Mucosa of descending colon (tissue), 3 donors: ENCODE measurements at regions not wholly inside any gene's neighbourhood (a gene's known extent, or its start where the extent isn't known, plus 50 kb on each side); places are given as distances from the start of the nearest gene placed in this dataset.

Source experiments
- ATAC-seq: fragments of 200-7000 bp; cut with Tn5 transposase; one replicate; pipeline ENCODE4 v1.9.1; 2020; ENCODE audit warnings: mild to moderate bottlenecking, moderate library complexity
- DNase-seq, 3 donors: peaks; one replicate each; pipeline ENCODE4 v3.0.0-alpha.2; 2020
- H3K36me3 ChIP-seq: fragments of 200-600 bp; one replicate; pipeline ENCODE4 v1.8.0; 2021; ENCODE audit warnings: low read depth, mild to moderate bottlenecking
- H3K4me1 ChIP-seq: fragments of 200-600 bp; one replicate; pipeline ENCODE4 v1.8.0; 2021; ENCODE audit warnings: low read depth, mild to moderate bottlenecking
- H3K4me3 ChIP-seq: fragments of 200-600 bp; one replicate; pipeline ENCODE4 v1.8.0; 2021; ENCODE audit warnings: mild to moderate bottlenecking
- H3K9me3 ChIP-seq: fragments of 200-600 bp; one replicate; pipeline ENCODE4 v1.8.0; 2021; ENCODE audit warnings: mild to moderate bottlenecking
- intact Hi-C, 2 donors: fragments of 100-400 bp; cut with DNase I in 1 of 2; cut with micrococcal nuclease in 1 of 2; formaldehyde crosslinking; loops; one replicate each; pipeline versions ENCODE4 v1.11.0 to v1.11.1; 2022; cut with DNase I, micrococcal nuclease
- TF ChIP-seq, protein P1 (sequence below): fragments of 200-600 bp; IDR thresholded peaks from one replicate; pipeline ENCODE4 v1.8.0; 2022; ENCODE audit warnings: antibody characterized with exemption, mild to moderate bottlenecking
- donor health status: DM: no; HTN: no; CAD: no; lungs with moderate emphysema.
- donor health status: DM: no; HTN: no; CAD: no.
- donor health status: DM: no; HTN: yes; CAD: no.

DNA sequence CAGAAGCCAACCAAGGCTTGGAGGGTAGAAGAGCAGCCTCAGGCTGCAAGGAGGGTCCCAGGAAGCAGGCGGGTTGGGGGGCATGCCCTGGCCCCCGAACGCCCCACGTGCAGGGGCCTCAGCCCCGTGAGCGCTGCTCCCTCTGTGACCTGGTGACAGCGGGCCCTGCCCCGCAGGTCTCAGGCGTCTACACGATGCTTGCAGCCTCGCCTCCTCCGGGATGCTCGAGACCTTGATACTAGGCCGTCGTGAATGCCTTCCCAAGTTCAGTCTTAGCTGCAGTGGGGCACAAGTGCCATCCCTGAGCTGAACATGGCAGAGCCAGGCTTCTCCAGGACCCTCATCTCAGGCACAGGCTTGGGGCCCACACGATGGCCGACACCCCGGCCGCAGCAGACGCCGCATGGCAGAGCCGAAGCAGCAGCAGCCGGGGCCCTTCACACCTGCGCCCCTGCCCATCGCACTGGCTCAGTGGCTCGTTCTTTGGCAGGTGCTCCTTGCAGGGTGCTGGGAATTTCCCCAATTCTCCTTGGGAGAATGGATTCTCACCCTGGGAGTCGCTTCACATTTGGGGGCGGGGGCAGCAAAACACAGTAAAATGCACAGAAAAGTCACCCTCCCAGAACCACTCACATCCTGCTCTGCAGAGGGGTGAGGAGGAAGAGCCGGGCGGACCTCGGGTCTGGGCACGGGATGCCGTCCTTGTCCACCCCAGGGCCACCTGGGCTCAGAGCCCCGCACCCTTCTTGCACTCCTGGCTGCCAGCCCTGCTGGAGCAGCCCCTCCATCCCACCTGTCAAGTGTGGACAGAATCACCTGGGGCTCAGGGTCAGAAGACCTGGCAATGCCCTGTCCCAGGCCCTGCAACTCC is 161.8 kb downstream of the DLL1 start:
- intact Hi-C loops: no loop called here

DNA sequence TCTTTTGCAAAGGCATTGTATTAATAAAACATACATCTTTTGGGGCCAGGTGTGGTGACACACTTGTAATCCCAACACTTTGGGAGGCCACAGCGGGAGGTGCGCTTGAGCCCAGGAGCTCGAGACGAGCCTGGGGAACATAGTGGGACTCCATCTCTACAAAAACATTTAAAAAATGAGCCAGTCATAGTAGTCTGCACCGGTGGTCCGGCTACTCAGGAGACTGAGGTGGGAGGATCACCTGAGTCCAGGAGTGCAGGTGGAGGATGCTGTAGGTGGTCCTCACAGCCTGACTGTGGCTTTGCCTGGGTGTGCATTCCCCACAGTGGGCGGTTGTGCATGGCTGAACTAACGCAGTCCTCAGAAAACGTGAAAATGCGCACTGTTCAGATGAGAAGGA is 162.5 kb downstream of the DLL1 start:
- no peaks in the 10 kb centered on the region for H3K4me1 ChIP-seq
- TF ChIP-seq, protein P1, sequence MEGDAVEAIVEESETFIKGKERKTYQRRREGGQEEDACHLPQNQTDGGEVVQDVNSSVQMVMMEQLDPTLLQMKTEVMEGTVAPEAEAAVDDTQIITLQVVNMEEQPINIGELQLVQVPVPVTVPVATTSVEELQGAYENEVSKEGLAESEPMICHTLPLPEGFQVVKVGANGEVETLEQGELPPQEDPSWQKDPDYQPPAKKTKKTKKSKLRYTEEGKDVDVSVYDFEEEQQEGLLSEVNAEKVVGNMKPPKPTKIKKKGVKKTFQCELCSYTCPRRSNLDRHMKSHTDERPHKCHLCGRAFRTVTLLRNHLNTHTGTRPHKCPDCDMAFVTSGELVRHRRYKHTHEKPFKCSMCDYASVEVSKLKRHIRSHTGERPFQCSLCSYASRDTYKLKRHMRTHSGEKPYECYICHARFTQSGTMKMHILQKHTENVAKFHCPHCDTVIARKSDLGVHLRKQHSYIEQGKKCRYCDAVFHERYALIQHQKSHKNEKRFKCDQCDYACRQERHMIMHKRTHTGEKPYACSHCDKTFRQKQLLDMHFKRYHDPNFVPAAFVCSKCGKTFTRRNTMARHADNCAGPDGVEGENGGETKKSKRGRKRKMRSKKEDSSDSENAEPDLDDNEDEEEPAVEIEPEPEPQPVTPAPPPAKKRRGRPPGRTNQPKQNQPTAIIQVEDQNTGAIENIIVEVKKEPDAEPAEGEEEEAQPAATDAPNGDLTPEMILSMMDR: no peak
- no peak overlapping the region for H3K4me3 ChIP-seq
- ATAC-seq (no peak), DNase-seq (no peak)
- H3K36me3 ChIP-seq: no peaks in the 10 kb centered on the region
- intact Hi-C loops: no loop called here
- H3K9me3 ChIP-seq: no peaks in the 10 kb centered on the region

More for the DNA sequence above, 161.8 kb downstream of the DLL1 start:
- Histone ChIP-seq H3K4me3 (no peak overlapping the region), H3K9me3 (no peaks in the 10 kb centered on the region), H3K36me3 (no peaks in the 10 kb centered on the region), H3K4me1 (no peaks in the 10 kb centered on the region)
- DNase-seq (no peak), ATAC-seq (no peak)
- TF ChIP-seq, protein P1: no peak

DNA sequence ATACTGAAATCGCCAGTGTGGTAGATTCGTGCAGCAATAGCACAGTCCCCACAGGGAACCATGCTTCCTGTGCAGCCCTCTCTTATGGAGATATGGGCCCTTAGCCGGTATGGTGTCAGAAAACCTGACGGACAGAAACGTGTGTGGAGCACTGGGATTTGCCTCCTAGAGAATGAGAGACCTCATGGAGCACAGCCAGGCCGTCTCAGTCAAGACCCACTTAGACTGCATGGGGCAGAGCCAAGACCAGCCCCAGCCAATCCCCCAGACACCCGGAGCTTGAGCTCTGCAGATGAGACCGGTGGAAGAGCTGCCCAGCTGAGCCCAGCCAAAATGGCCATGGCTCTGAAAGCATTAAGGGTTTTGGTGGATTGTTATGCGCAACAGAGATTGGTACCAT is 163.7 kb downstream of the DLL1 start:
- intact Hi-C loops: no loop called here

DNA sequence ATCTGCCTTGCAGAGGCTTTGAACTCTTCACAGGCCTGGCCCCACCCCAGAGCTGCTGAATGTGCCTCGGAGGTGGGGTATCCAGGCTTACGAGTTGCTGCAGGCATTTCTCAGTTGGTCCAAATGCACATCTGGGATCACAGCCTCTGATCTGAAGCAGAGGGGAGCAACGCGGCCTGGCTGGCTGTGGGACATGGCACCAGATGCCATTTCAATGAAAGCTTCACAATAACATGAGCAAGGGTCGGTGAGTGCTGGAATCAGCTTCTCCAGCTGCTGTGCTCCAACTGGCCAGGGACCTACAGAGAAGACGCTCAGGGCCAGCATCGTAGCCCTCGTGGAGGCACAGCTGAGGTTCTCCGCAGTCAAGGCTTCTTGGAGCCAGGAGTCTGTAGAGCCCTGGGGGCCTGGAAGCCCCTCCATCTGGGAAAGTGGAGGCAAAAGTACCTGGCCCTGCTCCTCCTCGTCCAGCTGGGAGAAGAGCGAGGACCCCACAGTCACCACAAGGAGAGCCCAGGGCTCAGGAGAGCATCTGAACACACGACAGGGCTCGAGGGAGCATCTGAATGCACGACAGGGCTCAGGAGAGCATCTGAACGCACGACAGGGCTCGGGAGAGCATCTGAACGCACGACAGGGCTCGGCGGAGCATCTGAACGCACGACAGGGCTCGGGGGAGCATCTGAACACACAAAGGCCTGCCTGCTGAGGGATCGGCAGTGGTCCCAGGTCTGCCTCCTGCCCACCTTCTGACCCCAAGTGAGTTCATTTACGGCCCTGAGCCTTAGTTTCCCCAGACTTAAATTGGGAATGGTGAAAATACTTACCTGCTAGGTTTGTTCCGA is 165.2 kb downstream of the DLL1 start:
- Histone ChIP-seq H3K36me3 (no peaks in the 10 kb centered on the region), H3K9me3 (peaks cover 4% of the 10 kb centered on the region), H3K4me1 (no peaks in the 10 kb centered on the region), H3K4me3 (no peak overlapping the region)
- intact Hi-C loops: no loop called here
- TF ChIP-seq, protein P1: no peak
- DNase-seq: no peak
- ATAC-seq: no peak

More for the DNA sequence above, 163.7 kb downstream of the DLL1 start:
- DNase-seq (no peak), ATAC-seq (no peak)
- no peaks in the 10 kb centered on the region for H3K4me1 ChIP-seq
- no peak overlapping the region for H3K4me3 ChIP-seq
- TF ChIP-seq, protein P1: no peak
- H3K9me3 ChIP-seq: no peaks in the 10 kb centered on the region
- no peaks in the 10 kb centered on the region for H3K36me3 ChIP-seq

DNA sequence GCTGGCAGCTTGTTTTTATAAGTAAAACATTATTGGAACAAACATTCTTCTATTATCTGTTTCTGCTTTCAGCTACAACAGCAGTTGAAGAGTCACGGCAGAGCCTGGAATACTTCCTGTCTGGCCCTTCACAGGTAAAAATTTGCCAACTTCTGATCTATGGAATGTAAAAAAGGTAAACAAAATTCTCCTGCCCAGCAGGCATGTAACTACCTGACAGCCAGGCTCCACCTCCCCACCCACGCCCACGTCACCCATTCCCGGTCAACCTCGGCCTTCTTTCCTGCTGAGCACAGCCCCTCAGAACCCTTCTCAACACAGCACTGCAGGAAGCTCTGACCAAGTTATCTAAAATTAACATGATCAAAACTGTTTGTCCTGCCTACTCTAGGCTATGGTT is 166.0 kb downstream of the DLL1 start:
- ATAC-seq: peak; percentile 37
- intact Hi-C loops: no loop called here
- Histone ChIP-seq H3K4me1 (no peaks in the 10 kb centered on the region), H3K9me3 (peaks cover 10% of the 10 kb centered on the region), H3K36me3 (no peaks in the 10 kb centered on the region), H3K4me3 (no peak overlapping the region)
- DNase-seq: peak in 1 of 3 donors; percentile 40
- TF ChIP-seq, protein P1: no peak
